ENCODE measurements at regions not wholly inside any gene's neighbourhood (a gene's known extent, or its start where the extent isn't known, plus 50 kb on each side); places are given as distances from the start of the nearest gene placed in this dataset.

DNA sequence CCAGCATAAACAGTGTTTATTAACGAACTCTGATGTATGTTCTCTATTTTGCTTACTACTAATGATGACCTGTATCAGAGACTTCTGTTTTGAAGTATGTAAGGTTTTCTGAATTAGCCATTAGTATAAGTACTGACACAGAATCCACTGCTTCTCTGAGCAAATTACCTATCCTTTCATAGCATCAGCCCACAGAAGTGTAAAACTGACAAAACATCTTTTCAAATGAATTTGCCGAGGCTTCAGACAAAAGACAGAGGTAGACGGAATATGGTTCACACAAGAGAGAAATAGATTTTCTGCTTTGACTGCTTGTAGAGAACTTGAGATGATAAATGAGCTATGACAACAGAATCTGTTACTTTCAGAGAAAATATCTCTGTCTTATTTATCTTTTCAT is 1051.6 kb downstream of the AMY1C start:
- TF ChIP-seq, protein P1, sequence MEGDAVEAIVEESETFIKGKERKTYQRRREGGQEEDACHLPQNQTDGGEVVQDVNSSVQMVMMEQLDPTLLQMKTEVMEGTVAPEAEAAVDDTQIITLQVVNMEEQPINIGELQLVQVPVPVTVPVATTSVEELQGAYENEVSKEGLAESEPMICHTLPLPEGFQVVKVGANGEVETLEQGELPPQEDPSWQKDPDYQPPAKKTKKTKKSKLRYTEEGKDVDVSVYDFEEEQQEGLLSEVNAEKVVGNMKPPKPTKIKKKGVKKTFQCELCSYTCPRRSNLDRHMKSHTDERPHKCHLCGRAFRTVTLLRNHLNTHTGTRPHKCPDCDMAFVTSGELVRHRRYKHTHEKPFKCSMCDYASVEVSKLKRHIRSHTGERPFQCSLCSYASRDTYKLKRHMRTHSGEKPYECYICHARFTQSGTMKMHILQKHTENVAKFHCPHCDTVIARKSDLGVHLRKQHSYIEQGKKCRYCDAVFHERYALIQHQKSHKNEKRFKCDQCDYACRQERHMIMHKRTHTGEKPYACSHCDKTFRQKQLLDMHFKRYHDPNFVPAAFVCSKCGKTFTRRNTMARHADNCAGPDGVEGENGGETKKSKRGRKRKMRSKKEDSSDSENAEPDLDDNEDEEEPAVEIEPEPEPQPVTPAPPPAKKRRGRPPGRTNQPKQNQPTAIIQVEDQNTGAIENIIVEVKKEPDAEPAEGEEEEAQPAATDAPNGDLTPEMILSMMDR (IDR thresholded peaks at IDR 0.05; ENCODE audit: low read depth, low read length), result no peak
- no peak for TF ChIP-seq EZH2phosphoT487 (IDR thresholded peaks at IDR 0.05; ENCODE audit: low read depth)

Data from OCI-LY3 (cell line).